AG08395 (cell line): ENCODE measurements at regions not wholly inside any gene's neighbourhood (a gene's known extent, or its start where the extent isn't known, plus 50 kb on each side); places are given as distances from the start of the nearest gene placed in this dataset.
"Not testable (repeated sequence)": the region's sequence is repeated elsewhere in the genome, so short reads cannot be mapped to it uniquely, and the experiment has no call there.

Experiments used
- DNase-seq: peaks from one replicate; pipeline ENCODE4 v3.0.0; 2012; ENCODE audit warnings: mixed read lengths, low spot score

- DNase-seq: not testable (repeated sequence)
Observed at GRCh38 chrX:84267432-84267831, 79.4 kb upstream of the RPS6KA6 start.

GRCh38 chrX:84259868-84260267, 71.9 kb upstream of the RPS6KA6 start:
- no peak for DNase-seq

GRCh38 chrX:84258708-84259107, 70.7 kb upstream of the RPS6KA6 start:
- no peak for DNase-seq

GRCh38 chrX:84248226-84248625, 60.2 kb upstream of the RPS6KA6 start:
- DNase-seq: peak; percentile 46

- no peak for DNase-seq
Observed at GRCh38 chrX:84240848-84241565, 53.0 kb upstream of the RPS6KA6 start.
